ENCODE measurements at regions not wholly inside any gene's neighbourhood (a gene's known extent, or its start where the extent isn't known, plus 50 kb on each side); places are given as distances from the start of the nearest gene placed in this dataset.

GRCh38 chr2:222025881-222026271, 272.9 kb downstream of the PAX3 start:
- H3K9ac ChIP-seq (ENCODE audit: low read length): no peak overlapping the region
- TF ChIP-seq POLR2AphosphoS5 (IDR thresholded peaks at IDR 0.05; ENCODE audit: low read depth, low read length) (no peak), JUND (IDR thresholded peaks at IDR 0.05) (no peak), RAD21 (IDR thresholded peaks at IDR 0.05; ENCODE audit: low read depth) (no peak), ZBTB33 (IDR thresholded peaks at IDR 0.05; ENCODE audit: extremely low read depth, insufficient replicate concordance, low read length) (no peak), SP1 (IDR thresholded peaks at IDR 0.05; ENCODE audit: low read depth) (no peak), ATF3 (IDR thresholded peaks at IDR 0.05) (no peak), YY1 (IDR thresholded peaks at IDR 0.05; ENCODE audit: extremely low read depth, insufficient replicate concordance, low read depth, low read length) (no peak), SRF (IDR thresholded peaks at IDR 0.05; ENCODE audit: low read depth) (no peak)
- DNase-seq (ENCODE audit: low read depth, low spot score): no peak
- ChIA-PET RAD21 (ENCODE audit: low non-redundant PET in 1 of 2, low total read pairs in 2 of 2, uncharacterized antibody in 2 of 2, unreplicated experiment in 2 of 2) (no interaction called here), POLR2A (no interaction called here), CTCF (interaction anchor here (1.1 to 3.2 kb wide), 4 partner anchors 9 to 536 kb away, joined by 3 to 48 read pairs (median 7); no protein-coding TSS in a partner anchor)
- no peak overlapping the region for H3K4me2 ChIP-seq (ENCODE audit: low read length)
- H2AFZ ChIP-seq (ENCODE audit: low read depth, low read length, poor library complexity, severe bottlenecking): no peak overlapping the region
- intact Hi-C loops (cut with micrococcal nuclease): no loop called here
- H3K36me3 ChIP-seq (ENCODE audit: control insufficient read depth in 1 of 2, insufficient read depth in 2 of 2, low read length in 2 of 2): no peaks in the 10 kb centered on the region
- H3K27me3 ChIP-seq (ENCODE audit: insufficient read depth, low read length): peaks cover 7% of the 10 kb centered on the region; the same call in 1 of the 2 replicates
- H3K4me1 ChIP-seq (ENCODE audit: control insufficient read depth in 1 of 2, insufficient read depth in 2 of 2, low read length in 2 of 2): no peaks in the 10 kb centered on the region
- H4K20me1 ChIP-seq (ENCODE audit: insufficient read depth): no peaks in the 10 kb centered on the region
- no peak overlapping the region for H3K27ac ChIP-seq (ENCODE audit: low read depth, low read length)
- H3K4me3 ChIP-seq (replicated peaks in 1 of 2; ENCODE audit: low read depth in 1 of 2, low read length in 2 of 2): no peak overlapping the region
- H3K9me3 ChIP-seq (ENCODE audit: control insufficient read depth in 1 of 2, insufficient read depth in 1 of 2, low read depth in 1 of 2, low read length in 2 of 2): no peaks in the 10 kb centered on the region
- H3K79me2 ChIP-seq (ENCODE audit: insufficient read depth, low read length): no peaks in the 10 kb centered on the region
- H3K9me2 ChIP-seq (ENCODE audit: insufficient read depth): no peaks in the 10 kb centered on the region
- no peak for ATAC-seq
- BruUV-seq (replicated peaks): no TSS peak

Data from HCT116 (cell line).